Neuron (in vitro differentiated cells): ENCODE measurements at regions not wholly inside any gene's neighbourhood (a gene's known extent, or its start where the extent isn't known, plus 50 kb on each side); places are given as distances from the start of the nearest gene placed in this dataset.

Source experiments
- H2AFZ ChIP-seq: one replicate; pipeline ENCODE4 v1.6.1; 2013; ENCODE audit warnings: low read depth, mild to moderate bottlenecking, inconsistent platforms, low read length, moderate library complexity
- H3K27me3 ChIP-seq: one replicate; pipeline ENCODE4 v1.6.1; 2013; ENCODE audit warnings: low read length; ENCODE audit not compliant: insufficient read depth
- H3K36me3 ChIP-seq: one replicate; pipeline ENCODE4 v1.6.1; 2013; ENCODE audit warnings: low read length; ENCODE audit not compliant: insufficient read depth
- H3K4me1 ChIP-seq: one replicate; pipeline ENCODE4 v1.6.1; 2013; ENCODE audit warnings: low read length; ENCODE audit not compliant: insufficient read depth
- H3K4me3 ChIP-seq: 2 replicates; pipeline ENCODE4 v1.5.1; 2013; ENCODE audit warnings: mild to moderate bottlenecking, low read length, moderate library complexity
- H3K9me3 ChIP-seq: one replicate; pipeline ENCODE4 v1.6.1; 2013; ENCODE audit warnings: low read length

DNA sequence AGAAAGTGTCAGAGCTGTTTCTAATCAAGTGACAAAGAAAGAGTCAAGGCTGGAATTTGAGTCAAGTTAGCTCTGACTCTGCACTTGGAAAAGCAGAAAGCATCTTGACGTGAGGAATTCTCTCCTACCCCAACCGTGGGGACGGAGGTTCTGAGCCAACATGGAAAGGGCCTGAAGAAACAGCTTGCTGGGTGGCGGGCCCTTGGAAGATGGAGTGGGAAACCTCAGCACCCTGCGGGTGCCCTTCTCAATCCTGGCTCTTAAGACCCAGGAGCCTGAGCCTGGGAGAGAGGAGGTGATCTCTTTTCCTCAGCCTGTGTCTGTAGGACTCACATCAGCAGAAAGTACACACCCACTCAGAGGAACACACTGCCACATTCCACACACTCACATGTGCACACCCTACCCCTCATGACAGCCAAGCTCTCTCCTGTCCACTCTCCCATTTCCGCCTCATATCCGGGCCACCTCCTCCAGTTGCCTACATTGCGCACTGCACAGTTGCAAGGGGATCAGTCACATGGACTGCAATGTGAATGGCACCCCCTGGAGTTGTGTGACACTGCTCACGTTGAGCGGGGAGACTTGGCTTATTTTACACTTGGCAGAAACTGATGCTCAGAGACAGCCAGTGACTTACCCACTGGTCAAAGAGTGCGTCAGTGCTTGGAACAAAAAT lies 101.5 kb upstream of the SLC6A6 start:
- Histone ChIP-seq H3K9me3 (no peaks in the 10 kb centered on the region), H3K27me3 (peaks cover 7% of the 10 kb centered on the region), H2AFZ (no peak overlapping the region), H3K4me3 (no peak overlapping the region), H3K4me1 (no peaks in the 10 kb centered on the region), H3K36me3 (no peaks in the 10 kb centered on the region)

DNA sequence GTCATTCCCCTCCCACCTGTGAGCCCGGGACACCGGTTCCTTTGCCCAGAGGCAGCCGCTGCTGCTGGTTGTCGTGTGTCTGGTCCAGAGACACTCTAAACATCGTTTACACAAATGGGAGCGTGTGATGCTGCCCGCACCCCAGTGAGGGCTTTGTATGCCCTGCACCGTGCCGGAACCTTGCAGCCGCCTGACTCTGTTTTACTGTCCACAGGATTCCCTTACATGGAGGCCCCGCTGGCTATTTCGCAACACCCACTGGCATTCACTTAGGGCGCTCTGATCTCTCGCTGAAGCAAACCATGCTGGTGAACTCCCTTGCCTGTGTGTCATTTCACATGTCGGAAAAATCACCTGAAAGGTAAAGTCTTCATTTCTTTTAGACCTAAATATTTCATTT lies 100.8 kb upstream of the SLC6A6 start:
- Histone ChIP-seq H3K4me3 (no peak overlapping the region), H3K36me3 (no peaks in the 10 kb centered on the region), H3K27me3 (peaks cover 7% of the 10 kb centered on the region), H3K4me1 (no peaks in the 10 kb centered on the region), H3K9me3 (no peaks in the 10 kb centered on the region), H2AFZ (no peak overlapping the region)

DNA sequence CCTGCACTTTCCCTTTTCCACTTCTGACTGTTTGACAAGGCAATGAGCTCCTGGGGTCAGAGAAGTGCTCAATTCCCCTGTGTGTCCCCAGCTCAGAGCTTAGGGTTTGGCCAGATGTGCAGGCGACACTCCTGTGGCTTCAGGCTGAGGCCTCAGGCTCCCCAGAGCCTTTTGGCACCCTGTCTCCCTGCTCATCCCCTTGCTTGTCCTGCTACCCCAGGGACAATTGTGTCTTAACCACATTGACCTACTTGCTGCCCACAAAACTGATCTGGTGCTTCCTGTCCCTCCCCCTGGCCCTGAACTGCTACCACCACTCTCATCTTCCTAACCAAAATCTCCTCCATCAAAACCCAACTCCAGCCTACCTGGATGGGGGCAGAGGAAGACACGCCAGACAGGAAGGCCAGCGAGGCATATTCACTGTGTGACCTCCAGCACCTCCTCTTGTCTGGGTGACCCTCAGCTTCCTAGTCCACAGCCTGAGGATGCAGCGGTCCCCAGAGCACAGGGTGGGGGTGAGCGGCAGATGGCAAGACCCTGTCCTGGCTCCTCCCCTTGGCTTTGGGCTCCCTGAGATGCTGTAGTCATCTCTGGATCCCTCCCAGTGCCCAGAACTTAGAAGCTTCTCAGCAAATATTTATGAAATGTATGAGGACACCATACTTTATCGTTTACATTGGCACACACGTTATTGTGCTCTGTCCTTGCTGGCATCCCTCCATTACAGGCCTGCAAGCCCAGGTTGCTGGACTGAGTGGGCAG lies 98.9 kb upstream of the SLC6A6 start:
- H3K4me3 ChIP-seq = no peak overlapping the region
- no peaks in the 10 kb centered on the region for H3K9me3 ChIP-seq
- peaks cover 3% of the 10 kb centered on the region for H3K27me3 ChIP-seq
- no peak overlapping the region for H2AFZ ChIP-seq
- H3K4me1 ChIP-seq = no peaks in the 10 kb centered on the region
- no peaks in the 10 kb centered on the region for H3K36me3 ChIP-seq

DNA sequence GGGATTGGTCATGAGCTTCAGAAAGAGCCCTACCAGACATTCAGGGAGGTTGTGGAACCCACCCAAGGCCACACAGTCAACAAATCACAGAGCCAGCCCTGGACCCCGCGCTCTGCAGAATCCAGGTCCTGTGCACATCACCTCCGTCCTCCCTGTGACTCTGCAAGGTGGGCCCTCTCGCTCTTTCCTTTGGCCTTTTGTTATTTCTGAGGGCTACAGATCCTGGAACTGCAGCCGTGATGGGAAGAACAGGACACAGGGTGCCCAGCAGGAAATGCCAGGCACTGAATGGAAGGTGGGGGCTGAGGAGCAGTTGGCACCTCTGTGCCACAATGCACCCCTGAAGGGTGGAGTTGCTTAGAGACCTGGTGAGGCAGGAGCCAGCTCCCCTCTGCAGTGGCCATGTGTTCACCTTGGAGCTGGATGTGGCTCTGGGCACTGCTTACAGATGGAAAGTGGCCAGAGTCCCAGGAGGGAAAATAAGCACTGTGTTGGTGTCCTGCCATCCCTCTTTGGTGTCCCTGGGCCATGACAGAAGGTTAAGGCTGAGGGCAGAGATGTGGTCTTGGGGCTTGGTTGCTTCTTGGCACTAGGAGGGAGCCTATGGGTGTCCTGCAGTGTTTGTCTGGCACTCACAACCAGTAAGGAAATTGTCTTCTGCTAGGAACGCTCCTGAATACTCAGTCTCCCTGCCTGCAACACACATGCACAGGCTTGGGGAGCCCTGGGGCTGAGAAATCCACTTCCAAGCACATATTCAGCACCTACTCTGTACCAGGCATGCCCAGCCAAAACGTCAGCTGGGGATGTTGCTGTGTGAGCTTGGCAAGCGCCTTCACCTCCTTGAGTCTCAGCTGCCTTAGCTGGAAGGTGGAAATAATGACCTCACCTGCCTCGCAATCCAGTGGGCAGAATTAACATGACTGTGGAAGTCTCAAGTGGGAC lies 98.0 kb upstream of the SLC6A6 start:
- Histone ChIP-seq H3K36me3 (no peaks in the 10 kb centered on the region), H3K9me3 (no peaks in the 10 kb centered on the region), H2AFZ (no peak overlapping the region), H3K27me3 (peaks cover 3% of the 10 kb centered on the region), H3K4me3 (no peak overlapping the region), H3K4me1 (no peaks in the 10 kb centered on the region)

DNA sequence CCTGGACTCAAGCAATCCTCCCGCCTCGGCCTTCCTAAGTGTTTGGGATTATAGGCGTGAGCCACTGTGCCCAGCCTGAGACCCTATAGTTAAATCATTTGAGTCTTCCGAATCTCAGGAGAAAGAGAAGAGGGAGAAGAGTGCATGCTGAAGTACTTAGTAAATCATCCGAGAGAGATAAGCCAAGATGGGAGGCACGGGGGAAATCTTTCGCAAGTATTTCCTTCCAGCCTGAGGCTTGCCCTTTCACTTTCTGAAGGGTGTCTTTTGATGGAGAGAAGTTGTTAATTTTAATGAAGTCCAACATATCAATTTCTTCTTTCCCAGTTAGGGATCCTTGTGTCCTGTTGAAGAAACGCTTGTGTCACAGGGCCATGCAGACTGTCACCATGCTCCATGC lies 97.1 kb upstream of the SLC6A6 start:
- no peaks in the 10 kb centered on the region for H3K9me3 ChIP-seq
- no peak overlapping the region for H3K4me3 ChIP-seq
- no peaks in the 10 kb centered on the region for H3K4me1 ChIP-seq
- H3K36me3 ChIP-seq = no peaks in the 10 kb centered on the region
- H3K27me3 ChIP-seq = peaks cover 3% of the 10 kb centered on the region
- no peak overlapping the region for H2AFZ ChIP-seq

DNA sequence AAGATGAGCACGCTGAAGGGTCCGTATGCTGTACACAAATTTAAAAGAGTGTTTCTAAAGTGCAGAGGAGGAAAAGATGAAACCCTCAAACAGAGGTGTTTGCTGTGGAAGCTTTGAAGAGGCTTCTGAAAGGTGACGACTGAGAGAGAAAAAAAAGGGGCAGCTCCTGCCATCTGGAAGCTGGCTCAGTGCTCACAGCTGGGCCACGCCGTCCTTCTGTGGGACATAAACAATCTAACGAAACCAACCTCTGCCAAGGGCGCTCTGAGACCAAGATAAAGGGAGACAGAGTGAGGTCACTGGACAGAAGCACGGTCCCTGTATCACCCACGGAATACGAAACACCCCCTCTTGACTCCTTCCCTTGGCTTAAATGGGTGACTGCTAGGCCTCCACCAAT lies 96.3 kb upstream of the SLC6A6 start:
- Histone ChIP-seq H3K4me3 (no peak overlapping the region), H3K36me3 (no peaks in the 10 kb centered on the region), H3K9me3 (no peaks in the 10 kb centered on the region), H2AFZ (no peak overlapping the region), H3K4me1 (no peaks in the 10 kb centered on the region), H3K27me3 (peaks cover 2% of the 10 kb centered on the region)

DNA sequence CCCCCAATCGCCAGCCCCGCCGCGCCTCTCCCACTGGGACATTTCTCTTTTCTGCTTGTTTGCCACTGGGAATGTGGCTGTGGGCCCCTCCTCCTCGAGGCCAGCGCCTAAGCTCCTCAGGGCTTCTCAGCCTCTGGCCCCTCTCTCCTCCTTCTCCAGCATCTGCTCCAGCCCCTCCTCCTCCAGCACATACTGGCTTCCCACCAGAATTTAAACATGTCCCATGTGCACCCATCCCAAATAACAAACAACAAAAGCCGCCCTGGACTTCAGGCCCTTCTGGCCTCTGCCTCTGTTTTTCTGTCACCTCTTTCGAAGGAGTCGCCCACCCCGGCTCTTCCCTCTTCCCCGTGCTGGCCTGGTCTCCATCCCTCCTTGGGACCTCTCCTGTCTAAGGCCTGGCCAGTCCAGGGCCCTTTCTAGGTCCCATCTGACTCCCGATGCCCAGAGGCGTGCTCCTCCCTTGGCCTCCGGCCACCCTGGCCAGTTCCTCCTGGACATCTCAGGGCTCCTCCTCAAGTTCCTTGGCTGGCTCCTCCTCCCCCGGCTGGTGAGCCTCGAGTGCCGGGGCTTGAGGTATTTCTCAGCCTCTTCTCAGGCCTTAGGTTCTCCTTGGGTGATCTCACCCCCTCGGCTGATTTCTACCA lies 94.6 kb upstream of the SLC6A6 start:
- Histone ChIP-seq H3K27me3 (peaks cover 10% of the 10 kb centered on the region), H3K36me3 (no peaks in the 10 kb centered on the region), H3K4me3 (no peak overlapping the region), H3K9me3 (no peaks in the 10 kb centered on the region), H2AFZ (no peak overlapping the region), H3K4me1 (no peaks in the 10 kb centered on the region)

DNA sequence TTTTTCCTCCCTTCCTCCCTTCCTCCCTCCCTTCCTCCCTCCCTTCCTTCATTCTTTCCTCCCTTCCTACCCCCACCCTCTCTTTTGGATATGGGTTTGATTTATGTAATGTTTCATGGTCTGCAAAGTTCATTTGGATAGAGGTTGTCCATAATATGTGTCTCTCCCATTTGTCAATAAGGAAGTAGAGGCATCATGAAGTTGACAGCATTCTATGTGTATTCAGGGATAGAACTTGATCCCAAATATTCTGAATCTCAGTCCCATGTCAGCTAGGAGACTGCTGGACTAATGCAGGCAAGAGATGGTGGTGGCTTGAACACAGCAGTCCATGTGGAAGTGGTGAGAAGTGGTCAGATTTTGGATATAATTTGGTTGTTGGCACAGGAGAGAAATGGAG lies 90.7 kb upstream of the SLC6A6 start:
- Histone ChIP-seq H3K4me1 (no peaks in the 10 kb centered on the region), H3K4me3 (no peak overlapping the region), H3K9me3 (no peaks in the 10 kb centered on the region), H3K36me3 (no peaks in the 10 kb centered on the region), H3K27me3 (peaks cover 17% of the 10 kb centered on the region), H2AFZ (no peak overlapping the region)

DNA sequence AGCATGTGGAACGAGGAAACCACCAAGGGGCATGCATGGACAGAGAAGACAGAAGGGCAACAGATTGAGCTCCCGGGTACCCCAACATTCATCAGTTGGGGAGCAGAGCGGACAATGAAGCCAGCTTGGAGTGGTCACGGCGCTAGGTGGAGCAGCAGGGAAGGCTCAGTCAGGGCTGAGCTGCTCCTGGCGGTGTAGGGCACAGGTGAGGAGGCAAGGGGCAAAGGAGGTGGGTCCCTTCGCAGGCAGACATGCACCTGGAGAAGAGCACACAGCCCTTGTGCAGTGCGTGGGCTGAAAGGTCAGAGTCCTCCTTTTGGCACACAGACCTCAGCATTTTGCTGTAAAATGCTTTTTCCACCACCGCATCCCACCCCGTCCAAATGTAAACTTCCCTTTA lies 90.0 kb upstream of the SLC6A6 start:
- no peaks in the 10 kb centered on the region for H3K9me3 ChIP-seq

DNA sequence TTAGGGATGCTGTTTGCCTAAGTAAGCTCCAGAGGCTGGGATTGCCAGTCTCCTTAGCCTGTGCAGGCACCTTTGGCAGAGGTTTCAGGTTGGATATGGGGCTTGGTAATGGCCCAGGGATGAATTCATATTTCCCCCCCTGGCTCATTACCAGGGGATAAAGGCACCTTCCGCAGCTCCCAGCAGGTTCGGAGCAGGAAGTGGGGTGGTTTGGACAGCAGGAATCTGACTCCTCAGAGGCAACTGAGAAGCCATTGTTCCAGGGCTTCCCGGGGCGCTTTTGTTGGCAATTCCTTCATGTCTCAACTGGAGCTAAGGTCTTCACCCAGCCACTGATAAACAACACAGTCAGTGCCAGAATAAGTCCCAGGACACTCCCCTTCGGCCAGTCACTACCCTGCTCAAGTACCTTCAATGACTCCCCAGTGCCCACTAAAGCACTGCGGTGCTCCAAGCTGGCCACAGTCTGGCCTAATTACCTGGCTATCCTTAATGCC lies 85.3 kb upstream of the SLC6A6 start:
- Histone ChIP-seq H3K9me3 (no peaks in the 10 kb centered on the region), H3K4me3 (no peak overlapping the region), H3K4me1 (no peaks in the 10 kb centered on the region), H3K36me3 (no peaks in the 10 kb centered on the region), H3K27me3 (peaks cover 16% of the 10 kb centered on the region), H2AFZ (no peak overlapping the region)

More for the DNA sequence above, 90.0 kb upstream of the SLC6A6 start:
- Histone ChIP-seq H3K36me3 (no peaks in the 10 kb centered on the region), H3K4me3 (no peak overlapping the region), H3K27me3 (peaks cover 19% of the 10 kb centered on the region), H2AFZ (no peak overlapping the region), H3K4me1 (no peaks in the 10 kb centered on the region)

DNA sequence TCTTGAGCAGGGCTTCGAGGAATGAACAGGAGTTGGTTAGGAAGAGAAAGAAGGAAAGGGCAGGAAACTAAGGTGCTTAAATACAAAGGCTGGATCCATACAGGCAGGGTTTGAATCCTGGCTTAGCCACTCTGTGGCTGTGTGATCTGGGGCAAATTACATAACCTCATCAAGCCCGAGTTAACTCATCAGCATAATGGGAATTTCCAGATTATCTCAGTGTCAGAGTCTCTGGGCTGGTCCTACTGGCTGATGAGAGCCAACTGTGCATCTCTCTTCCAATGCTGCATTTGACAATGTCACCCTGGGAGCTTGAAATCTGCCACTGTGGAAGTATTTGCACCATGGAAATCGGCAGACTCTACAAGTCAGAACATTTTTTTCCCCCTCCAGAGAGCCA lies 83.8 kb upstream of the SLC6A6 start:
- Histone ChIP-seq H3K9me3 (no peaks in the 10 kb centered on the region), H3K27me3 (peaks cover 6% of the 10 kb centered on the region), H3K4me1 (no peaks in the 10 kb centered on the region), H3K36me3 (no peaks in the 10 kb centered on the region), H2AFZ (no peak overlapping the region), H3K4me3 (no peak overlapping the region)

DNA sequence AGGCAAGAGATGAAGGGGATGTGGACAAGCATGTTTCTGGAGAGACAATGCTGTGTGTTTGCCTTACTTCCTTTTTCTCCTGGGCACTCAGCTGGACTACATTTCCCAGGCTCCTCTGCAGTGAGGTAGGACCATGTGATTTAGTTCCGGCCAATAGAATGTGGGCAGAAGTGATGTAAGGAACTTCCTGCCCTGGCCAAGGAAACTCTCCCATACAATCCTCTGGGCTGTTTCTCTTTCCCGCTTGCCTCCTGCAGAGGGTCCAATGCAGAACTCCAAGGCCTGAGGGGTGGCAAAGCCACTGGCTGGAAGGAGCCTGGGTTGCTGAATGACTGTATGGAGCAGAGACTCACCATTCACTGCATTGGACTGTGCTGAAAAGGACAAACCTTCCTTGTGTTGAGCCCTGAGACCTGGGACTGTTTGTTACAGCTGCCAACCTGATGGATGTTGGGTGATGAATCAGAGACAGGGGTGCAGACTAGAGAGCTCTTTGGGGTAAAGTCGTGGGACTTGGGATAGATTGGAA lies 82.7 kb upstream of the SLC6A6 start:
- no peaks in the 10 kb centered on the region for H3K36me3 ChIP-seq
- peaks cover 4% of the 10 kb centered on the region for H3K27me3 ChIP-seq
- H3K4me3 ChIP-seq = peak overlapping the region; percentile 40
- no peak overlapping the region for H2AFZ ChIP-seq
- no peaks in the 10 kb centered on the region for H3K9me3 ChIP-seq
- no peaks in the 10 kb centered on the region for H3K4me1 ChIP-seq
